IMR-90 (cell line): ENCODE measurements at regions not wholly inside any gene's neighbourhood (a gene's known extent, or its start where the extent isn't known, plus 50 kb on each side); places are given as distances from the start of the nearest gene placed in this dataset.

Source experiments
- ATAC-seq: fragments of 200-7000 bp; cut with Tn5 transposase; 2 replicates; pipeline ENCODE4 v1.9.1; 2020; ENCODE audit warnings: low read depth, mild to moderate bottlenecking, moderate library complexity
- BruUV-seq: library from RNA; stranded (reverse); fragments of 400-500 nt; replicated peaks from 2 replicates; lab custom pipeline; 2021; lab: Mats Ljungman, UMichigan
- CTCF ChIA-PET: fragments of 300-600 bp; formaldehyde crosslinking; extraction: SDS; loops from one replicate; lab custom pipeline; 2021; ENCODE audit warnings: antibody characterized with exemption; lab: Yijun Ruan, JAX
- POLR2A ChIA-PET: fragments of 300-600 bp; sonication (Branson Sonifier 250); formaldehyde crosslinking; loops from one replicate; lab custom pipeline; 2022; ENCODE audit warnings: antibody characterized with exemption; ENCODE audit not compliant: unreplicated experiment; lab: Charles Lee
- DNase-seq: peaks from one replicate; pipeline ENCODE4 v3.0.0; 2013
- H2AFZ ChIP-seq: replicated peaks from 2 replicates; pipeline ENCODE3; 2013; ENCODE audit warnings: low read length, mild to moderate bottlenecking; ENCODE audit not compliant: poor library complexity
- H2AK5ac ChIP-seq: 2 replicates; pipeline ENCODE4 v1.6.1; 2013; ENCODE audit warnings: low read depth, low read length, inconsistent platforms
- H2AK9ac ChIP-seq: replicated peaks from 2 replicates; pipeline ENCODE3; 2013; ENCODE audit warnings: mild to moderate bottlenecking, low read depth, low read length, moderate library complexity; ENCODE audit not compliant: poor library complexity
- H2BK120ac ChIP-seq: 2 replicates; pipeline ENCODE4 v1.6.1; 2013; ENCODE audit warnings: low read depth, low read length, inconsistent platforms
- H2BK15ac ChIP-seq: 3 replicates; pipeline ENCODE4 v1.6.1; 2013; ENCODE audit warnings: low read depth, low read length, inconsistent platforms
- H2BK20ac ChIP-seq: 2 replicates; pipeline ENCODE4 v1.6.1; 2013; ENCODE audit warnings: low read depth, mild to moderate bottlenecking, inconsistent platforms, low read length, moderate library complexity
- H2BK5ac ChIP-seq: 2 replicates; pipeline ENCODE4 v1.6.1; 2013; ENCODE audit warnings: mild to moderate bottlenecking, low read depth, low read length, inconsistent platforms; ENCODE audit not compliant: poor library complexity, severe bottlenecking
- H3K14ac ChIP-seq: replicated peaks from 2 replicates; pipeline ENCODE4 v1.6.1; 2013; ENCODE audit warnings: low read depth, low read length, inconsistent platforms
- H3K18ac ChIP-seq: 2 replicates; pipeline ENCODE4 v1.6.1; 2013; ENCODE audit warnings: low read depth, low read length, control low read depth
- H3K23ac ChIP-seq: 2 replicates; pipeline ENCODE4 v1.6.1; 2013; ENCODE audit warnings: low read depth, low read length, inconsistent platforms
- H3K27ac ChIP-seq: 2 replicates; pipeline ENCODE4 v1.5.1; 2013; ENCODE audit warnings: mild to moderate bottlenecking, control low read depth, low read length; ENCODE audit not compliant: insufficient read depth
- H3K27me3 ChIP-seq: 2 replicates; pipeline ENCODE4 v1.6.1; 2013; ENCODE audit warnings: low read length; ENCODE audit not compliant: control insufficient read depth, insufficient read depth
- H3K36me3 ChIP-seq: 2 replicates; pipeline ENCODE4 v1.6.1; 2013; ENCODE audit warnings: low read length, mixed read lengths; ENCODE audit not compliant: control insufficient read depth, insufficient read depth
- H3K4ac ChIP-seq: 2 replicates; pipeline ENCODE4 v1.6.1; 2013; ENCODE audit warnings: low read depth, low read length, inconsistent platforms
- H3K4me1 ChIP-seq: 2 replicates; pipeline ENCODE4 v1.6.1; 2013; ENCODE audit warnings: low read length, mixed read lengths; ENCODE audit not compliant: control insufficient read depth, insufficient read depth
- H3K4me2 ChIP-seq: 2 replicates; pipeline ENCODE4 v1.6.1; 2013; ENCODE audit warnings: low read depth, mild to moderate bottlenecking, control low read depth, low read length, moderate library complexity
- H3K4me3 ChIP-seq: 2 replicates; pipeline ENCODE4 v1.5.1; 2013; ENCODE audit warnings: low read depth, mild to moderate bottlenecking, control low read depth, low read length, moderate library complexity; ENCODE audit not compliant: insufficient read depth
- H3K56ac ChIP-seq: 2 replicates; pipeline ENCODE4 v1.6.1; 2013; ENCODE audit warnings: low read length, inconsistent platforms; ENCODE audit not compliant: insufficient read depth; ENCODE audit errors: extremely low read depth
- H3K79me1 ChIP-seq, 2 experiments: 2 replicates each; pipeline ENCODE4 v1.6.1; 2013; ENCODE audit warnings: low read length in 2 of 2, inconsistent platforms in 1 of 2, low read depth in 1 of 2
- H3K9ac ChIP-seq: 2 replicates; pipeline ENCODE4 v1.6.1; 2013; ENCODE audit warnings: low read depth, low read length, control low read depth
- H3K9me1 ChIP-seq: 2 replicates; pipeline ENCODE4 v1.6.1; 2013; ENCODE audit warnings: low read length, inconsistent platforms; ENCODE audit not compliant: insufficient read depth
- H3K9me3 ChIP-seq: 2 replicates; pipeline ENCODE4 v1.6.1; 2013; ENCODE audit warnings: low read length; ENCODE audit not compliant: control insufficient read depth, insufficient read depth
- H4K20me1 ChIP-seq: 2 replicates; pipeline ENCODE4 v1.6.1; 2013; ENCODE audit warnings: low read length, inconsistent platforms; ENCODE audit not compliant: insufficient read depth
- H4K5ac ChIP-seq: 2 replicates; pipeline ENCODE4 v1.6.1; 2013; ENCODE audit warnings: mild to moderate bottlenecking, low read depth, low read length, control low read depth
- H4K8ac ChIP-seq, 2 experiments: 2 replicates each; pipeline ENCODE4 v1.6.1; 2013; ENCODE audit warnings: low read depth in 2 of 2, low read length in 2 of 2, control low read depth in 1 of 2, inconsistent platforms in 1 of 2
- H4K91ac ChIP-seq: 2 replicates; pipeline ENCODE4 v1.6.1; 2013; ENCODE audit warnings: low read depth, low read length, inconsistent platforms; ENCODE audit not compliant: insufficient read depth
- BHLHE40 ChIP-seq: fragments of 150-350 bp; IDR thresholded peaks from 2 replicates; pipeline ENCODE4 v1.6.1; 2016; ENCODE audit warnings: mild to moderate bottlenecking, low read depth, low read length
- CHD1 ChIP-seq: IDR thresholded peaks from 2 replicates; pipeline ENCODE4 v1.6.1; 2012; ENCODE audit warnings: low read depth, low read length, improper control_type of control experiment
- CTCF ChIP-seq: conservative IDR thresholded peaks from 2 replicates; pipeline ENCODE4 v1.5.1; 2012; ENCODE audit warnings: mild to moderate bottlenecking, low read depth, low read length, improper control_type of control experiment
- ELK1 ChIP-seq: fragments of 150-350 bp; IDR thresholded peaks from 2 replicates; pipeline ENCODE4 v1.6.1; 2016; ENCODE audit warnings: low read depth, mild to moderate bottlenecking, low read length, moderate library complexity, borderline replicate concordance
- FOS ChIP-seq: fragments of 150-350 bp; IDR thresholded peaks from 2 replicates; pipeline ENCODE4 v1.6.1; 2016; ENCODE audit warnings: low read depth, low read length
- MAFK ChIP-seq: IDR thresholded peaks from 2 replicates; pipeline ENCODE4 v1.6.1; 2012; ENCODE audit warnings: low read depth, low read length, improper control_type of control experiment
- MAZ ChIP-seq: IDR thresholded peaks from 2 replicates; pipeline ENCODE4 v1.6.1; 2012; ENCODE audit warnings: low read depth, mild to moderate bottlenecking, low read length, improper control_type of control experiment, moderate library complexity, borderline replicate concordance
- POLR2A ChIP-seq: IDR thresholded peaks from 2 replicates; pipeline ENCODE4 v1.6.1; 2012; ENCODE audit warnings: mild to moderate bottlenecking, low read depth, low read length
- RAD21 ChIP-seq: IDR thresholded peaks from 2 replicates; pipeline ENCODE4 v1.6.1; 2012; ENCODE audit warnings: low read length, improper control_type of control experiment
- RCOR1 ChIP-seq: IDR thresholded peaks from 2 replicates; pipeline ENCODE4 v1.6.1; 2012; ENCODE audit warnings: mild to moderate bottlenecking, low read length, improper control_type of control experiment; ENCODE audit not compliant: insufficient replicate concordance
- RFX5 ChIP-seq: IDR thresholded peaks from 2 replicates; pipeline ENCODE4 v1.8.0; 2012; ENCODE audit warnings: low read depth, mild to moderate bottlenecking, low read length, moderate library complexity
- SMC3 ChIP-seq: fragments of 150-350 bp; IDR thresholded peaks from 2 replicates; pipeline ENCODE4 v1.6.1; 2016; ENCODE audit warnings: low read depth, mild to moderate bottlenecking, antibody characterized with exemption, low read length, moderate library complexity
- WGBS, 2 experiments: methylation state at CpG; one replicate each; pipeline versions ENCODE4 v1.1.5 to v1.1.7; 2013; ENCODE audit warnings: missing lambda C conversion rate in 2 of 2; ENCODE audit not compliant: insufficient read length in 1 of 2; ENCODE audit errors: extremely low coverage in 2 of 2; 5-methylcytosine and 5-hydroxymethylcytosine counted together
- dilution Hi-C: fragments of 300-500 bp; cut with HindIII; formaldehyde crosslinking; loops from one replicate; pipeline ENCODE4 v1.14.3; 2018; ENCODE audit warnings: low sequenced_read_pairs; ENCODE audit not compliant: unreplicated experiment
- in situ Hi-C: fragments of 300-500 bp; cut with MboI; formaldehyde crosslinking; loops from 3 replicates; pipeline ENCODE4 v1.14.3; 2019; ENCODE audit warnings: low sequenced_read_pairs, inconsistent platforms, mixed read lengths
- intact Hi-C: fragments of 100-400 bp; cut with micrococcal nuclease; formaldehyde crosslinking; loops from 2 replicates; pipeline ENCODE4 v1.10.0; 2022

- POLR2A ChIA-PET: interaction anchor here (0.5 kb wide), 1 partner anchor 640 kb away, joined by 7 read pairs; no protein-coding TSS in a partner anchor
- H4K5ac ChIP-seq: no peak overlapping the region
- H4K8ac ChIP-seq: no peak overlapping the region
- H3K9me1 ChIP-seq: no peaks in the 10 kb centered on the region
- no peak overlapping the region for H3K23ac ChIP-seq
- in situ Hi-C loops: no loop called here
- H3K79me1 ChIP-seq: no peaks in the 10 kb centered on the region
- no peak overlapping the region for H2BK120ac ChIP-seq
- CTCF ChIA-PET: no interaction called here
- H3K14ac ChIP-seq: no peak overlapping the region
- no TSS peak for BruUV-seq
- H3K9me3 ChIP-seq: no peaks in the 10 kb centered on the region
- intact Hi-C loops: no loop called here
- H2AK9ac ChIP-seq: no peak overlapping the region
- DNase-seq: no peak
- no peak overlapping the region for H3K18ac ChIP-seq
- no peak overlapping the region for H4K91ac ChIP-seq
- no peaks in the 10 kb centered on the region for H3K27me3 ChIP-seq
- H2AK5ac ChIP-seq: no peak overlapping the region
- no peak overlapping the region for H3K4me3 ChIP-seq
- no peak for ATAC-seq
- H3K4ac ChIP-seq: no peak overlapping the region
- H3K4me2 ChIP-seq: no peak overlapping the region
- no peak overlapping the region for H3K56ac ChIP-seq
- H2BK20ac ChIP-seq: no peak overlapping the region
- peak overlapping the region; percentile 36 for H2AFZ ChIP-seq
- no peaks in the 10 kb centered on the region for H4K20me1 ChIP-seq
- no peak overlapping the region for H3K9ac ChIP-seq
- H3K27ac ChIP-seq: no peak overlapping the region
- H3K4me1 ChIP-seq: no peaks in the 10 kb centered on the region
- dilution Hi-C loops: no loop called here
- H3K36me3 ChIP-seq: no peaks in the 10 kb centered on the region
- no peak overlapping the region; the same call in 2 of the 3 replicates for H2BK15ac ChIP-seq
- 64% methylated on average over 3 of the region's 4 CpGs; no CpG with 5 or more reads in 1 of the 2 experiments for WGBS, 2 experiments
- H2BK5ac ChIP-seq: no peak overlapping the region
- TF ChIP-seq ELK1 (no peak), CHD1 (no peak), MAFK (no peak), BHLHE40 (no peak), POLR2A (no peak), MAZ (no peak), RAD21 (no peak), FOS (no peak), RCOR1 (no peak), SMC3 (no peak), CTCF (no peak), RFX5 (no peak)
Measured at GRCh38 chr5:124365361-124365801, 381.1 kb downstream of the ZNF608 start.
